ENCODE measurements at regions not wholly inside any gene's neighbourhood (a gene's known extent, or its start where the extent isn't known, plus 50 kb on each side); places are given as distances from the start of the nearest gene placed in this dataset.

- DNase-seq (ENCODE audit: low spot score): no peak
Measured at GRCh38 chr1:219669556-219669955, 56.7 kb upstream of the ZC3H11B start.

GRCh38 chr1:219669042-219669441 is 56.1 kb upstream of the ZC3H11B start:
- no peak for DNase-seq (ENCODE audit: low spot score)

GRCh38 chr1:219668446-219668845 is 55.5 kb upstream of the ZC3H11B start:
- no peak for DNase-seq (ENCODE audit: low spot score)

- no peak for DNase-seq (ENCODE audit: low spot score)
Measured at GRCh38 chr1:219666242-219666641, 53.3 kb upstream of the ZC3H11B start.

- DNase-seq (ENCODE audit: low spot score): no peak
Measured at GRCh38 chr1:219665089-219665488, 52.2 kb upstream of the ZC3H11B start.

- DNase-seq (ENCODE audit: low spot score): no peak
Measured at GRCh38 chr1:219664310-219665029, 51.6 kb upstream of the ZC3H11B start.
